ENCODE measurements at regions not wholly inside any gene's neighbourhood (a gene's known extent, or its start where the extent isn't known, plus 50 kb on each side); places are given as distances from the start of the nearest gene placed in this dataset.

GRCh38 chr16:48024042-48024441 is 131.8 kb downstream of the ABCC12 start (continued):
- TF ChIP-seq, protein P1, sequence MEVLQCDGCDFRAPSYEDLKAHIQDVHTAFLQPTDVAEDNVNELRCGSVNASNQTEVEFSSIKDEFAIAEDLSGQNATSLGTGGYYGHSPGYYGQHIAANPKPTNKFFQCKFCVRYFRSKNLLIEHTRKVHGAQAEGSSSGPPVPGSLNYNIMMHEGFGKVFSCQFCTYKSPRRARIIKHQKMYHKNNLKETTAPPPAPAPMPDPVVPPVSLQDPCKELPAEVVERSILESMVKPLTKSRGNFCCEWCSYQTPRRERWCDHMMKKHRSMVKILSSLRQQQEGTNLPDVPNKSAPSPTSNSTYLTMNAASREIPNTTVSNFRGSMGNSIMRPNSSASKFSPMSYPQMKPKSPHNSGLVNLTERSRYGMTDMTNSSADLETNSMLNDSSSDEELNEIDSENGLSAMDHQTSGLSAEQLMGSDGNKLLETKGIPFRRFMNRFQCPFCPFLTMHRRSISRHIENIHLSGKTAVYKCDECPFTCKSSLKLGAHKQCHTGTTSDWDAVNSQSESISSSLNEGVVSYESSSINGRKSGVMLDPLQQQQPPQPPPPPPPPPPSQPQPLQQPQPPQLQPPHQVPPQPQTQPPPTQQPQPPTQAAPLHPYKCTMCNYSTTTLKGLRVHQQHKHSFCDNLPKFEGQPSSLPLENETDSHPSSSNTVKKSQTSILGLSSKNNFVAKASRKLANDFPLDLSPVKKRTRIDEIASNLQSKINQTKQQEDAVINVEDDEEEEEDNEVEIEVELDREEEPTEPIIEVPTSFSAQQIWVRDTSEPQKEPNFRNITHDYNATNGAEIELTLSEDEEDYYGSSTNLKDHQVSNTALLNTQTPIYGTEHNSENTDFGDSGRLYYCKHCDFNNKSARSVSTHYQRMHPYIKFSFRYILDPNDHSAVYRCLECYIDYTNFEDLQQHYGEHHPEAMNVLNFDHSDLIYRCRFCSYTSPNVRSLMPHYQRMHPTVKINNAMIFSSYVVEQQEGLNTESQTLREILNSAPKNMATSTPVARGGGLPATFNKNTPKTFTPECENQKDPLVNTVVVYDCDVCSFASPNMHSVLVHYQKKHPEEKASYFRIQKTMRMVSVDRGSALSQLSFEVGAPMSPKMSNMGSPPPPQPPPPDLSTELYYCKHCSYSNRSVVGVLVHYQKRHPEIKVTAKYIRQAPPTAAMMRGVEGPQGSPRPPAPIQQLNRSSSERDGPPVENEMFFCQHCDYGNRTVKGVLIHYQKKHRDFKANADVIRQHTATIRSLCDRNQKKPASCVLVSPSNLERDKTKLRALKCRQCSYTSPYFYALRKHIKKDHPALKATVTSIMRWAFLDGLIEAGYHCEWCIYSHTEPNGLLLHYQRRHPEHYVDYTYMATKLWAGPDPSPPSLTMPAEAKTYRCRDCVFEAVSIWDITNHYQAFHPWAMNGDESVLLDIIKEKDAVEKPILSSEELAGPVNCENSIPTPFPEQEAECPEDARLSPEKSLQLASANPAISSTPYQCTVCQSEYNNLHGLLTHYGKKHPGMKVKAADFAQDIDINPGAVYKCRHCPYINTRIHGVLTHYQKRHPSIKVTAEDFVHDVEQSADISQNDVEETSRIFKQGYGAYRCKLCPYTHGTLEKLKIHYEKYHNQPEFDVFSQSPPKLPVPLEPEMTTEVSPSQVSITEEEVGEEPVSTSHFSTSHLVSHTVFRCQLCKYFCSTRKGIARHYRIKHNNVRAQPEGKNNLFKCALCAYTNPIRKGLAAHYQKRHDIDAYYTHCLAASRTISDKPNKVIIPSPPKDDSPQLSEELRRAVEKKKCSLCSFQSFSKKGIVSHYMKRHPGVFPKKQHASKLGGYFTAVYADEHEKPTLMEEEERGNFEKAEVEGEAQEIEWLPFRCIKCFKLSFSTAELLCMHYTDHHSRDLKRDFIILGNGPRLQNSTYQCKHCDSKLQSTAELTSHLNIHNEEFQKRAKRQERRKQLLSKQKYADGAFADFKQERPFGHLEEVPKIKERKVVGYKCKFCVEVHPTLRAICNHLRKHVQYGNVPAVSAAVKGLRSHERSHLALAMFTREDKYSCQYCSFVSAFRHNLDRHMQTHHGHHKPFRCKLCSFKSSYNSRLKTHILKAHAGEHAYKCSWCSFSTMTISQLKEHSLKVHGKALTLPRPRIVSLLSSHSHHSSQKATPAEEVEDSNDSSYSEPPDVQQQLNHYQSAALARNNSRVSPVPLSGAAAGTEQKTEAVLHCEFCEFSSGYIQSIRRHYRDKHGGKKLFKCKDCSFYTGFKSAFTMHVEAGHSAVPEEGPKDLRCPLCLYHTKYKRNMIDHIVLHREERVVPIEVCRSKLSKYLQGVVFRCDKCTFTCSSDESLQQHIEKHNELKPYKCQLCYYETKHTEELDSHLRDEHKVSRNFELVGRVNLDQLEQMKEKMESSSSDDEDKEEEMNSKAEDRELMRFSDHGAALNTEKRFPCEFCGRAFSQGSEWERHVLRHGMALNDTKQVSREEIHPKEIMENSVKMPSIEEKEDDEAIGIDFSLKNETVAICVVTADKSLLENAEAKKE (CRISPR knock-in tag; IDR thresholded peaks at IDR 0.05): no peak
- TF ChIP-seq REST (IDR thresholded peaks at IDR 0.05; ENCODE audit: unreplicated experiment): no peak

DNA sequence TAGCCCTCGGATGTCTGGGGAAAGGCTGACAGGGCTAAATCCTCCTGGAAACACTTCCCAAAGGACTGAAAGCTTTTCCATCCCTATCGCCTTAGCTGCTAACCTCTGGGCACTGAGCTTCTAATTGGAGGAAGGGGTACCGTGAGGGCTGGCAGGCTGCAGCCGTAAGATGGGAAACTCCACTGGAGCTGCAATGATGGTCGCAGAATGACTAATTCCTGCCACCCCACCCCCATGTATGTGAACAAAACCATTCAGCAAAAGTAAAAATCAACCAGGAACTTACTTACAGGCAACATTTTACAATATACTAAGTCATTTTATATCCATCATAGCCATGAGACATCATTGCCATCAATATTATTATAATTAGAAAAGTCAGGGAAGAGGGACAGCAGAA is 133.3 kb downstream of the ABCC12 start:
- no peaks in the 10 kb centered on the region for H3K27me3 ChIP-seq (ENCODE audit: insufficient read depth)
- no peaks in the 10 kb centered on the region for H3F3A ChIP-seq (replicated peaks; ENCODE audit: low read depth)
- no peaks in the 10 kb centered on the region for H3K9me3 Mint-ChIP-seq
- H3K27me3 Mint-ChIP-seq (ENCODE audit: insufficient read depth, low read depth, poor library complexity): peaks cover 6% of the 10 kb centered on the region
- peaks cover 4% of the 10 kb centered on the region; the same call in 1 of the 2 replicates for H3K9me2 ChIP-seq (ENCODE audit: insufficient read depth)
- no peak overlapping the region for H3K4me3 Mint-ChIP-seq
- H2AFZ ChIP-seq: no peak overlapping the region
- H3K4me2 ChIP-seq: no peak overlapping the region
- DNase-seq (ENCODE audit: low spot score) (no peak), ATAC-seq (no peak)
- no peaks in the 10 kb centered on the region for H3K36me3 ChIP-seq (ENCODE audit: insufficient read depth)
- H3K27ac ChIP-seq (ENCODE audit: low read depth): no peak overlapping the region
- peaks cover 4% of the 10 kb centered on the region for H3K4me1 ChIP-seq (ENCODE audit: insufficient read depth)
- no peaks in the 10 kb centered on the region for H3K79me2 ChIP-seq (replicated peaks; ENCODE audit: insufficient read depth)
- peaks cover 15% of the 10 kb centered on the region for H3K4me1 Mint-ChIP-seq
- H3K4me3 ChIP-seq: no peak overlapping the region
- no peaks in the 10 kb centered on the region for H4K20me1 ChIP-seq (replicated peaks; ENCODE audit: insufficient read depth)
- no peak overlapping the region for H3K27ac Mint-ChIP-seq
- no peaks in the 10 kb centered on the region for H3K36me3 Mint-ChIP-seq (ENCODE audit: low read depth)
- TF ChIP-seq EZH2 (IDR thresholded peaks at IDR 0.05; ENCODE audit: low read depth, unreplicated experiment): no peak
- no peak for TF ChIP-seq JUNB (IDR thresholded peaks at IDR 0.05; ENCODE audit: unreplicated experiment)
- no peak for TF ChIP-seq CREB1 (CRISPR knock-in tag; IDR thresholded peaks at IDR 0.05; ENCODE audit: low read depth)
- TF ChIP-seq ZNF114 (CRISPR knock-in tag; IDR thresholded peaks at IDR 0.05): no peak
- TF ChIP-seq, protein P2, sequence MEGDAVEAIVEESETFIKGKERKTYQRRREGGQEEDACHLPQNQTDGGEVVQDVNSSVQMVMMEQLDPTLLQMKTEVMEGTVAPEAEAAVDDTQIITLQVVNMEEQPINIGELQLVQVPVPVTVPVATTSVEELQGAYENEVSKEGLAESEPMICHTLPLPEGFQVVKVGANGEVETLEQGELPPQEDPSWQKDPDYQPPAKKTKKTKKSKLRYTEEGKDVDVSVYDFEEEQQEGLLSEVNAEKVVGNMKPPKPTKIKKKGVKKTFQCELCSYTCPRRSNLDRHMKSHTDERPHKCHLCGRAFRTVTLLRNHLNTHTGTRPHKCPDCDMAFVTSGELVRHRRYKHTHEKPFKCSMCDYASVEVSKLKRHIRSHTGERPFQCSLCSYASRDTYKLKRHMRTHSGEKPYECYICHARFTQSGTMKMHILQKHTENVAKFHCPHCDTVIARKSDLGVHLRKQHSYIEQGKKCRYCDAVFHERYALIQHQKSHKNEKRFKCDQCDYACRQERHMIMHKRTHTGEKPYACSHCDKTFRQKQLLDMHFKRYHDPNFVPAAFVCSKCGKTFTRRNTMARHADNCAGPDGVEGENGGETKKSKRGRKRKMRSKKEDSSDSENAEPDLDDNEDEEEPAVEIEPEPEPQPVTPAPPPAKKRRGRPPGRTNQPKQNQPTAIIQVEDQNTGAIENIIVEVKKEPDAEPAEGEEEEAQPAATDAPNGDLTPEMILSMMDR (conservative IDR thresholded peaks at IDR 0.05; ENCODE audit: low read depth in 2 of 2): no peak
- TF ChIP-seq ETS1 (IDR thresholded peaks at IDR 0.05): no peak
